ENCODE measurements at regions not wholly inside any gene's neighbourhood (a gene's known extent, or its start where the extent isn't known, plus 50 kb on each side); places are given as distances from the start of the nearest gene placed in this dataset.

DNA sequence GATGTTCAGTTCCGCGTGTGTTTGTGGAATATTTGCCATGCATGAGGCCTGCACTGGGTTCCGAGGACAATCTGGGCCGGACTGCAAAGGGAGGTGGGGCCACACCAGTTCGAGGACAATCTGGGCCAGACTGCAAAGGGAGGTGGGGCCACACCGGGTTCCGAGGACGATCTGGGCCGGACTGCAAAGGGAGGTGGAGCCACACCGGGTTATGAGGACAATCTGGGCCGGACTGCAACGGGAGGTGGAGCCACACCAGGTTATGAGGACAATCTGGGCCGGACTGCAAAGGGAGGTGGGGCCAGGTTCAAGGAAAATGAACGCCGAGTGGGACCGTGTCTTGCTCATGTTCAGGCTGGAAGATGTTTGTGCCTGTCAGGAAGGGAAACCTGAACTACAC lies 97.8 kb upstream of the HDAC4 start:
- no peak for DNase-seq (ENCODE audit: low read depth)
- no peak overlapping the region for H3K4me3 ChIP-seq (ENCODE audit: control insufficient read depth, low read depth, low read length)
- TF ChIP-seq, protein P1, sequence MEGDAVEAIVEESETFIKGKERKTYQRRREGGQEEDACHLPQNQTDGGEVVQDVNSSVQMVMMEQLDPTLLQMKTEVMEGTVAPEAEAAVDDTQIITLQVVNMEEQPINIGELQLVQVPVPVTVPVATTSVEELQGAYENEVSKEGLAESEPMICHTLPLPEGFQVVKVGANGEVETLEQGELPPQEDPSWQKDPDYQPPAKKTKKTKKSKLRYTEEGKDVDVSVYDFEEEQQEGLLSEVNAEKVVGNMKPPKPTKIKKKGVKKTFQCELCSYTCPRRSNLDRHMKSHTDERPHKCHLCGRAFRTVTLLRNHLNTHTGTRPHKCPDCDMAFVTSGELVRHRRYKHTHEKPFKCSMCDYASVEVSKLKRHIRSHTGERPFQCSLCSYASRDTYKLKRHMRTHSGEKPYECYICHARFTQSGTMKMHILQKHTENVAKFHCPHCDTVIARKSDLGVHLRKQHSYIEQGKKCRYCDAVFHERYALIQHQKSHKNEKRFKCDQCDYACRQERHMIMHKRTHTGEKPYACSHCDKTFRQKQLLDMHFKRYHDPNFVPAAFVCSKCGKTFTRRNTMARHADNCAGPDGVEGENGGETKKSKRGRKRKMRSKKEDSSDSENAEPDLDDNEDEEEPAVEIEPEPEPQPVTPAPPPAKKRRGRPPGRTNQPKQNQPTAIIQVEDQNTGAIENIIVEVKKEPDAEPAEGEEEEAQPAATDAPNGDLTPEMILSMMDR (conservative IDR thresholded peaks at IDR 0.05; ENCODE audit: control insufficient read depth, insufficient read depth, low read depth, low read length), result no peak

DNA sequence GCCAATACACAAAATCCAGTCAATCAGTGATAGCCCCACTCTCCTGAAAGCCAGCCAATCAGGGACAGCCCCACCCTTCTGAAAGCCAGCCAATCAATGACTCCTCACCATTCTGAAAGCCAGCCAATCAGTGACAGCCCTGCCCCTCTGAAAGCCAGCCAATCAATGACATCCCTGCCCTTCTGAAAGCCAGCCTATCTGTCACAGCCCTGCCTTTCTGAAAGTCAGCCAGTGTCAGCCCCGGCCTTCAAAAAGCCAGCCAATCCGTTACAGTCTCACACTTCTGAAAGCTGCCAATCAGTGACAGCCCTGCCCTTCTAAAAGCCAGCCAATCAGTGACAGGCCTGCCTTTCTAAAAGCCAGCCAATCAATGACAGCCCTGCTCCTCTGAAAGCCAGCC lies 95.9 kb upstream of the HDAC4 start:
- DNase-seq (ENCODE audit: low read depth), result peak; percentile 16
- H3K4me3 ChIP-seq (ENCODE audit: control insufficient read depth, low read depth, low read length), result no peak overlapping the region
- TF ChIP-seq, protein P1 (conservative IDR thresholded peaks at IDR 0.05; ENCODE audit: control insufficient read depth, insufficient read depth, low read depth, low read length), result no peak

- no peak overlapping the region for H3K4me3 ChIP-seq (ENCODE audit: control insufficient read depth, low read depth, low read length)
- no peak for DNase-seq (ENCODE audit: low read depth)
- TF ChIP-seq, protein P1 (conservative IDR thresholded peaks at IDR 0.05; ENCODE audit: control insufficient read depth, insufficient read depth, low read depth, low read length), result no peak
Measured at GRCh38 chr2:239495791-239496233, 95.0 kb upstream of the HDAC4 start.

DNA sequence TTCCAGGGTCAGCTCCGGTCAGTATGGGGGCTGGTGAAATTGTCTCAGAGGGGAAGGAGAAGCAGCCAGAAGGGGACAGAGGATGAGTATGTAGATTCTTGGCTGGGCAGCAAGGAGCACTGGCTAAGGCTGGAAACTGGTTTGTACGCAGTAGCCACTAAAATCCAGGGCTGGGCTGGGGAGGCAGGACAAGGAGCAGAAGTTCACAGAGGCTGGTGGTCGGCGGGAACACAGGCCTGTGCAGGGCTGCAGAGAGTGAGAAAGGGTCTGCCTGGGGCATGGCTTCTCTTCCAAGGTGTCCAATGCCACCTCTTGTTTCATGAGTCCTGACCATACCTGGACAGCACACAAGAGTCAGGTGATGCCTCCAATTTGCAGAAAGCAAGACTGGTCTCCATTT lies 94.4 kb upstream of the HDAC4 start:
- no peak overlapping the region for H3K4me3 ChIP-seq (ENCODE audit: control insufficient read depth, low read depth, low read length)
- TF ChIP-seq, protein P1 (conservative IDR thresholded peaks at IDR 0.05; ENCODE audit: control insufficient read depth, insufficient read depth, low read depth, low read length), result no peak
- no peak for DNase-seq (ENCODE audit: low read depth)

DNA sequence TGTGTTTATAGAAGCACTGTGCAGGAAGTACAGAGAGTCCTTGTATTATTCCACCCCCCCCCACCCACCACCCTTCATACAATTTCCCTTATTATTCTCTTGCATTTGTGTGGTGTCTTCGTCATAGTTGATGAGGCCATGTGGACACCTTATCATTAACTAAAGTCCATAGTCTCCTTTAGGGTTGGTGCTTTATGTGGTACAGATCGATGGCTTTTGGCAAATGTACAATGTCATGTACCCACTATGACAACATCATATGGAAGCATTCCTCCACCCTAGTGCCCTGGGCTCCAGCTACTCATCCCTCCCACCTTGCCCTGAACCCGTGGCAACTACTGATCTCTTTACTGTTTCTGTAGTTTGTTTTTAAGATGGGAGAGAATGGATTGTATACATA lies 93.8 kb upstream of the HDAC4 start:
- TF ChIP-seq, protein P1 (conservative IDR thresholded peaks at IDR 0.05; ENCODE audit: control insufficient read depth, insufficient read depth, low read depth, low read length), result no peak
- no peak overlapping the region for H3K4me3 ChIP-seq (ENCODE audit: control insufficient read depth, low read depth, low read length)
- DNase-seq (ENCODE audit: low read depth), result no peak

GRCh38 chr2:239489481-239489880 lies 88.7 kb upstream of the HDAC4 start:
- no peak for DNase-seq (ENCODE audit: low read depth)
- H3K4me3 ChIP-seq (ENCODE audit: control insufficient read depth, low read depth, low read length), result no peak overlapping the region

More at GRCh38 chr2:239489481-239489880, 88.7 kb upstream of the HDAC4 start:
- TF ChIP-seq, protein P1 (conservative IDR thresholded peaks at IDR 0.05; ENCODE audit: control insufficient read depth, insufficient read depth, low read depth, low read length), result no peak
